HFFc6 (cell line): ENCODE measurements at regions not wholly inside any gene's neighbourhood (a gene's known extent, or its start where the extent isn't known, plus 50 kb on each side); places are given as distances from the start of the nearest gene placed in this dataset.

ENCODE experiments used
- DNase-seq: peaks from one replicate; pipeline ENCODE4 v3.0.0-alpha.2; 2018
- H3K27ac Mint-ChIP-seq: 2 replicates; pipeline ENCODE4 v1.8.0; 2020; ENCODE audit warnings: mild to moderate bottlenecking, mixed read lengths
- H3K27me3 Mint-ChIP-seq: 2 replicates; pipeline ENCODE4 v1.8.0; 2021; ENCODE audit warnings: mild to moderate bottlenecking, moderate library complexity, mixed read lengths; ENCODE audit not compliant: insufficient read depth
- H3K36me3 Mint-ChIP-seq: 2 replicates; pipeline ENCODE4 v1.8.0; 2021; ENCODE audit warnings: low read depth, mixed read lengths
- H3K4me1 Mint-ChIP-seq: 2 replicates; pipeline ENCODE4 v1.8.0; 2020; ENCODE audit warnings: low read depth, mixed read lengths
- H3K4me3 Mint-ChIP-seq: 2 replicates; pipeline ENCODE4 v1.8.0; 2020; ENCODE audit warnings: mild to moderate bottlenecking, moderate library complexity, mixed read lengths
- H3K9me3 Mint-ChIP-seq: 2 replicates; pipeline ENCODE4 v1.8.0; 2020; ENCODE audit warnings: mild to moderate bottlenecking, mixed read lengths
- CTCF ChIP-seq: fragments of 200-600 bp; sonication (generic); IDR thresholded peaks from 2 replicates; pipeline ENCODE4 v1.5.0; 2021; ENCODE audit warnings: antibody characterized with exemption, mild to moderate bottlenecking

- DNase-seq, result no peak
- no peak overlapping the region for H3K4me3 Mint-ChIP-seq
- H3K36me3 Mint-ChIP-seq, result no peaks in the 10 kb centered on the region
- H3K27ac Mint-ChIP-seq, result no peak overlapping the region
- H3K27me3 Mint-ChIP-seq, result peaks cover 2% of the 10 kb centered on the region; the same call in 1 of the 2 replicates
- TF ChIP-seq CTCF, result no peak
- no peaks in the 10 kb centered on the region for H3K4me1 Mint-ChIP-seq
- peaks cover 8% of the 10 kb centered on the region for H3K9me3 Mint-ChIP-seq
Observed at GRCh38 chr9:106683454-106683853, 179.5 kb upstream of the ZNF462 start.

- Mint-ChIP-seq H3K4me3 (no peak overlapping the region), H3K4me1 (no peaks in the 10 kb centered on the region), H3K27me3 (no peaks in the 10 kb centered on the region), H3K9me3 (peaks cover 8% of the 10 kb centered on the region), H3K27ac (no peak overlapping the region), H3K36me3 (no peaks in the 10 kb centered on the region)
- TF ChIP-seq CTCF, result no peak
- DNase-seq, result no peak
Observed at GRCh38 chr9:106684940-106685695, 177.8 kb upstream of the ZNF462 start.

GRCh38 chr9:106689089-106689488, 173.9 kb upstream of the ZNF462 start:
- no peak overlapping the region for H3K27ac Mint-ChIP-seq
- no peak overlapping the region for H3K4me3 Mint-ChIP-seq
- no peak for DNase-seq
- H3K9me3 Mint-ChIP-seq, result peaks cover 8% of the 10 kb centered on the region
- H3K36me3 Mint-ChIP-seq, result no peaks in the 10 kb centered on the region
- no peaks in the 10 kb centered on the region for H3K27me3 Mint-ChIP-seq
- no peak for TF ChIP-seq CTCF
- no peaks in the 10 kb centered on the region for H3K4me1 Mint-ChIP-seq

GRCh38 chr9:106691627-106692026, 171.3 kb upstream of the ZNF462 start:
- Mint-ChIP-seq H3K27me3 (no peaks in the 10 kb centered on the region), H3K27ac (no peak overlapping the region), H3K4me1 (no peaks in the 10 kb centered on the region), H3K9me3 (peaks cover 4% of the 10 kb centered on the region), H3K4me3 (no peak overlapping the region), H3K36me3 (no peaks in the 10 kb centered on the region)
- no peak for DNase-seq
- no peak for TF ChIP-seq CTCF

GRCh38 chr9:106693558-106693957, 169.4 kb upstream of the ZNF462 start:
- Mint-ChIP-seq H3K27me3 (no peaks in the 10 kb centered on the region; the same call in 1 of the 2 replicates), H3K4me1 (peaks cover 7% of the 10 kb centered on the region; the same call in 1 of the 2 replicates), H3K27ac (no peak overlapping the region), H3K4me3 (no peak overlapping the region), H3K9me3 (peaks cover 4% of the 10 kb centered on the region), H3K36me3 (no peaks in the 10 kb centered on the region)
- no peak for TF ChIP-seq CTCF
- no peak for DNase-seq
